NCI-H2081 treated with DMSO at 0.1 percent for 48 hours (cell line): ENCODE measurements at regions not wholly inside any gene's neighbourhood (a gene's known extent, or its start where the extent isn't known, plus 50 kb on each side); places are given as distances from the start of the nearest gene placed in this dataset.
A peak's percentile ranks its signal among the peaks of the same experiment; 100 is the strongest.
"Not testable (repeated sequence)": the region's sequence is repeated elsewhere in the genome, so short reads cannot be mapped to it uniquely, and the experiment has no call there.

Experiments used
- DNase-seq: peaks from one replicate; lab custom pipeline; 2025; lab: John Stamatoyannopoulos, UW

DNA sequence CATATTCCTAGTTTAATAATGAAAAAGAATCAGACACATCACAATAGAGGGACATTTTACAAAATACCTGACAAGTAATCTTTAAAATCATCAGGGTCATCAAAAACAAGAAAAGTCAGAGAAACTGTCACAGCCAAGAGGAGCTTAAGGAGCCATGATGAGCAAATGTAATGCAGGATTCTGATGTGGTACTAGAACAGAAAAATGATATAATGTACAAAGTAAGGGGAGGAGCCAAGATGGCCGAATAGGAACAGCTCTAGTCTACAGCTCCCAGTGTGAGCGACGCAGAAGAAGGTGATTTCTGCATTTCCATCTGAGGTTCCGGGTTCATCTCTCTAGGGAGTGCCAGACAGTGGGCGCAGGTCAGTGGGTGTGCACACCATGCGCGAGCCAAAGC lies 198.0 kb upstream of the FAT3 start:
- no peak for DNase-seq

DNA sequence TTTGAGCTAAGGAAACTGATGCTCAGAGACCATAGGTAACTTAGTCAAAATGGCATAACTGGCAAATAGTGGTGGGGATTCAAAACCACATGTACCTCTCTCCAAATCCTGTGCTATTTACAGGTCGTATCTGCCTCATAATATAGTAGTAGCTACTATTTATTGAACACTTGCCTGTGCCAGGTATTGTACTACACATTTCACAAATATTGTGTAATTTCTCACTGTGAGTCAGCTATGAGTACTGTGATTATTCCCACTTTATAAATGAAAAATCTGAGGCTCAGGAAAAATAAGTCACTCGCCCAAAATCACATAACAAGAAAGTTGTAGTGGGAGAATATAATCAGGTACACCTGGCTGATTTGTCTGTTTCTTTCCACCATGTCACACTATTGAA lies 199.8 kb upstream of the FAT3 start:
- no peak for DNase-seq

DNA sequence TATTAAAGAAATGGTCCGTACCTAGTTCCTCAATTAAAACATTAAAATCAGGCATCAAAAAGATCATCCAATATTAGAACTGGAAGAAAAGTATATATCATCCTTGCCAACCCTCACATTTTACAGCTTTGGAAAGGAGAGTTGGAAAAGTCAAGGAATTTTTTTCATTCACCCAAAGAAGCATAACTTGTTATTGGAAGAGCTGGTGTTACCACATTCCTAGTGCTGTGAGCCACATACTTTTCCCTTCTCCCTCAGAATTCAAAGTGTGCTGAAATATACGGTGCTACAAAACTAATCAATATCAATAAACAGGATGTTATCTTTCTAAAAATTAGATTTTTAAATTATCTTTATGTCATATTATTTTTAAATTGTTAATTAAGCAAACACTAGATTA lies 202.1 kb upstream of the FAT3 start:
- DNase-seq = no peak

DNA sequence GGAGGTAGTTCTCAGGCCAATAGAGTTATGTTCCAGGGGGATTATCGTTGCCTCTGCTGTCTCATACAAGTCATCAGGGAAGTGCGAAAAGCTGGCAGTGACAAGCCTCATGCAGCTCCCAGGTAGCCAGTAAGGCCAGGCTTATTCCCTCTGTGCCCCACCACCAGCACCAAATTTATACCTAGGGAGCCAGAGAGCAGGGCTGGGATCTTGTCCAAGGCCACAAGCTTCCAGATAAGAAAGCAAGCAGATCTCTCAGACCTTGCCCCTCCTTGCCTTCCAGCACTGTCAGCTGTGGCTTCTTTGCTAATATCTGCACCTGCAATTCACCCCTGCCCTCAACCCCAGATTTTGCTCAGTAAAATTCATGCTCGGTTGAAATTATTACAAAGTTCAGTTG lies 206.3 kb upstream of the FAT3 start:
- DNase-seq = no peak

DNA sequence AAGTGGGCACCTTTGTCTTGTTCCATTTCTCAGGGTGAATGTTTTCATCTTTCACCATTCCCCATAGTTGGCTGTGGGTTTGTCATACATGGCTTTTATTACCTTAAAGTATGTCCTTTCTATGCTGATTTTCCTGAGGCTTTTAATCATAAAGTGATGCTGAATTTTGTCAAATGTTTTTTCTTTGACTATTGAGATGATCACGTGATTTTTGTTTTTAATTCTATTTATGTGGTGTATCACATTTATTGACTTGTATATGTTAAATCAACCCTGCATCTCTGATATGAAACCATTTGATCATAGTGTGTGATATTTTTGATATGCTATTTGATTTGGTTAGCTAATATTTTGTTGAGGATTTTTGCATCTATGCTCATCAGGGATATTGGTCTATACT lies 216.4 kb upstream of the FAT3 start:
- DNase-seq = no peak

DNA sequence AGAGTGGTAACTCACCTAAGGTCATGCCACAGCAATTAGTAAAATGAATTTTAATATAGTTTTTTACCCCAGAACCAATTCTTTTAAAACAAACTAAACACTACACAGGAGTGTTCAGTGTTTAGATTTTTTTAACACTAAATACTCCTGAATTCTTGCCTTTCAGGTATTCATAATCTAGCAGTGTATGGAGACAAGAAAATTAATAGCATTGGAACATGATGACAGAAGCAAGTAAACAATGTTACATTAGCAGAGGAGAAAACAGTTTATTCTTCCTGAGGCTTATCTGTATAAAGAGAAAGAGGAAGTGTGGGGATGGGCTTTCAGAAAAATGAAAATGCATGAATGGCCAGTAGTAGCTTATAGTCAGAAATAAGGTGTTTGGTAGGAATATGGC lies 222.1 kb upstream of the FAT3 start:
- DNase-seq = no peak

DNA sequence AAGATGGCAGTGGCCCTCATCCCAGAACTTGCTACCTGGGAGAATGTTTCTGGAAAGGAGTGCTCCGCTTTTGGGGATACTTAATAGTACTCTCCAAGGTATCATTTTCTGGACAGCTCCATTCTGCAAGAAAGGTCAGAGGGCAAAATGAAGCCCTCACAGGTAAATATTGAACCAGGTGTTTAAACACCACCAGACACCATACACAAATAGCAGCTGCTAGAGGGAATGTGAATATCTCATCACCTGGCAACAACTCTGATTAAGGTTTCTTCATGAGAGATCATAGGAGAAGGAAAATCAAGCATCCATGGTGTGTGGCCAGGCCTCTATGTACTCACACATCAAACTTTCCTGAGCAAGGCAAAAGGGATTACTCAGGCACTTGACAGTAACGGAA lies 226.1 kb upstream of the FAT3 start:
- DNase-seq = peak; percentile 9

DNA sequence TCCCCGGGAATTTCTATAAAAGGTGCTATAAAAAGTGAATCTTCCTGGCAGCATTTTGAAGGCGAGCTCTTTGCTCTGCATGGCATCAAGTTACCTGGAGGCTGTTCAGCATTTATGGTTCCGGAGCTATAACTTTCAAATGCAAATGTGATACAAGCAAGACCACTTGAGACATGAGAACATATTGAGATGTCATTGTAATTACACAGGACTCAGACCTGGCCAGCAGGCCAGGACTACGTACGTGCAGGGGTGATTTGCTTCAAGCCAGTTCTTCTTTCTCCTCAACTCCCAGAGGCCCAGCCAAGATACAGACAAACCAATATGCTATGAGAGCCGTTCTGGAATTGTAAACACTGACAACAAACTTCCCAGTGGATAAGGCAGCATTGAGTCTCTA lies 227.4 kb upstream of the FAT3 start:
- no peak for DNase-seq

DNA sequence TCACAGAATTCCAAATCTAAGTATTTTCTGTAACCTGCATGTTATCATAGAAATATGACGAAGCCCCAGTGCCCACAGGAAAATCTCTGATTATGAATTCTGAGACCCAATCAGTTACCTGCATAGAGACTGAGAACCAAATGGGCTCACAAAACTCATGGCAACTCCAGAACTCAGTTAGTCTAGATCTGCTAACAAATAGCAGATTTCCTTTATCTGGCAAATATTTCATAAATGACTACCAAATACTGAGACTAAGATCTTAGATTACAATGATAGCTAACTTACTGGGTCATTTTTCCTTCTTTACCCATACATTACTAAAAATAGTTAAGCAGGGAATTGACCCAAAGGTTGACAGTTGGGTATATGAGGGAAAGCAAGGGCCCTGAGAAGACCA lies 228.1 kb upstream of the FAT3 start:
- no peak for DNase-seq

DNA sequence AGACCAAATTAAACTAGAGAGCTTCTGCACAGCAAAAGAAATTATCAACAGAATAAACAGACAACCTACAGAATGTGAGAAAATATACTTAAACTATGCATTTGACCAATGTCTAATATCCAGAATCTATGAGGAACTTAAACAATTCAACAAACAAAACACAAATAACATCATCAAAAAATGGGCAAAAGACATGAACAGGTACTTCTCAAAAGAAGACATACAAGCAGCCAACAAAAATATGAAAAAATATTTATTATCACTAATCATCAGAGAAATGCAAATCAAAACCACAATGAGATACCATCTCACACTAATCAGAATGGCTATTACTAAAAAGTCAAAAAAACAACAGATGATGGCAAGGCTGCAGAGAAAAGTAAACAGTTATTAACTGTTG lies 236.2 kb upstream of the FAT3 start:
- DNase-seq = not testable (repeated sequence)

DNA sequence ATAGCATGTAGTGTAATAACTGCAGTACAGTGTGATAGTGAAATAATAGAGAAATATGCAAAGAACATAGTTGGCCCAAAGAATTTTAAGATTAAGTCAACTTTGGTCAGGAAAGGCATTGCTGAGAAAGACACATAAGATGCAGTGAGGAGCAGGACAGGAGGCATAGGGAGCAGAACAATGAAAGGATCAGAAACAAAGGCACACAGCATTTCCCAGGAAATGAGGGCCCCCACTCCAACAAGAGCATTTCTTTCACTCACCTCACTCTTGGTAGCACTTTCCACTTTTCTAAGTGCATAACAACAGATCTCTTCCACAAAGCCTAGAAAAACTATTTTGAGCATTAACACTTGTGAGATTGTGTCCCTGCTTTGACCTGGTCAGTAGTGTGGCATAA lies 238.4 kb upstream of the FAT3 start:
- no peak for DNase-seq

DNA sequence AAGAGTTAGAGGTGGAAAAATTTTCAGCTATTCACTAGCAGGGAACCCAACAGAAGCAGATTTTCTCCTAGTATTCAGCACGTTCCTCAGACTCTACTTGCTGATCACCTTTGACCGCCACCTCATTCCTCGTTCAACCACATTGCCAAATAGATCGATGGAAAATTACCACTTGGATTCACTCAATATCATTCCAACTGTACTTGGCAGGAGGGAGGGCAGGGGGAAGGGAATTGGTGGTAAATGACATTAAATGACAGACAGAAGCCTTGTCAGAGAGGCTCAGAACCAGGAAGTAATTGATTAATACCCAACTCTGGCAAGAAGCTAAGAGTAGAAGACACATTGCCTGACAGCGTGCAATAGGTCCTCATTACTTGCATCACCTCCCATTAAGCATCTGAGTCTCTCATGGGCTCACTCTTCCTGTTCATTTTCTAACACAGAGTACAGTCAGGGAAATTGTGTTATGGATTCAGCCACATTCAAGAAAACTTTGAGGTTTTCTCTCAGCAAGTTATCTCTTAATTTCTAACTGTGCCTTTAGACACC lies 240.5 kb upstream of the FAT3 start:
- no peak for DNase-seq

DNA sequence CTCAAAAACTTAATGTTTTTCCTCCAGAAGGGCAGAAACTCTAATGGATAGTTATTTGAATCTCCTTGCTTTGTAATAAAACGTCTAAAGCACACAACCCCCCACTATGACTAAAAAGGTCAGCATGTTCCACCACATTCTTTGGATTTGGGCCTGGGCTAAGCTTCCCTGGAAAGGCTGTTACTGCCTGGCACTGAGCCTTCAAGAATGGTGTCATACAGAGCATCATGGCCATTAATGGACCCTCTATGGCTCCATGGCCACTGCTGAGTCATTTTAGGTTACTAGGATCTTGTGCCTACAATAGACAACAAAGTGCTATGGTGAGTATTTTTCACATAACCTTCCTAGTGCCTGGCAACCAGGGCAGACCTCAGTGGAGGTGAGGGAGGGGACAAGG lies 242.6 kb upstream of the FAT3 start:
- no peak for DNase-seq

DNA sequence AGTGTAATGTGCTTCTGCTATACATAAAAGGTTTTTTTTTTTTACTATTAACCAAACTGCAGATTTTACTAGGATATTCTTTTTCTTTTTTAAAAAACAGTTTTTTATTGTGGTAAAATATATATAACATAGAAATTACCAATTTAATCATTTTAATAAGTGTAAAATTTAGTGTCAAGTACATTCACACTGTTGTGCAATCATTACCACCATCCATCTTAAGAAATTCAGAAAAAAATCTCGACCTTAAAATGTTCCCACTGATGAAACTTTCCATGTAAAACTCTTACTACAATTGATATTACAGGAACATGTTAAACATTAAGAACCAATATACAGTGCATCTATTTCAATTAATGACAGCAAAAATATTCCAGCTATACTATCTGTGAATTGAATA lies 244.8 kb upstream of the FAT3 start:
- DNase-seq = no peak

DNA sequence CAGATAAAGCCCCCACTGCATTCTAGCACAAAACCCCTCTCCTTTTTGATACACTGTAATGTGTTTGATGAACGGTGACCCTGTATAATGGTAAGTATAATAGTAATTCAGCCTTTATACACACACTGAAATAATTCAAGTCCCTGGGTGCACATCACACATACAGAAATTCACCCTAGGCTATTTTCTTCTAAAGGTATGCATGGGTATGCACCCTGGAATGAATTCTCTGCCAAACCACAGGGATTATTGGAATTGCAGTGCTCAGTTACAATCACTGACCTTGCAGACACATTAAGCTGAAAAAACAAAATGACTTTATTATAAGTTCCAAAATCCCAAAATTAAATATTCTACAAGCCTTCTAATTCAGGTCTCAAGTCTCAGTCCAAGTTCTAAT lies 245.9 kb upstream of the FAT3 start:
- no peak for DNase-seq

DNA sequence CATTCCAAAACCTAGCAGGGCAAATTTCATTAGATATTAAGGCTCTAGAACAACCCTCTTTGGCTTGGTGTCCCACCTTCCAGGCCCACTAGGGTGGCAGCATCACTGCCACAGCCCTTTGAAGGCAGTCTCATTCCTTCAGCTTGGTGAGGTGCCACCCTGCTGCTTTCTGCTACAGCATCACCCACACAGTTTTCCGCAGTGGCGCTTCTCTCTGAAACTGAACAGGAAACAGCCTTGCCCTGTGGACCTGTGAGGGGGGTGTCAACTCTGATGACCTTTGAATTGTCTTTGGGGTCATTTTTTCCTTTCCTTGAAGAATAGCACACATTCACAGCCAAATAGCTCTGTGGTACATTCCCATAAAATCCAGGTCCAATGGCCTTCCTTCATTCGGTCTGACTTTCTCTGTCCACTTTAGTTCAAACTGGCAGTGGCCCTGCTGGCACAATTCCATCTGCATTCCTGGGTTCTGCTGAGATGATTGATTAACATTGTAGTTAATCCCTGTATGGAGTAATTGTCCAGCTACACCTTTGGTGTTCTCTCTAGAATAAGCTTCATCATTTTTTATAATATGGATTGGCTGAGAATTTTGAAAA lies 251.9 kb upstream of the FAT3 start:
- no peak for DNase-seq

DNA sequence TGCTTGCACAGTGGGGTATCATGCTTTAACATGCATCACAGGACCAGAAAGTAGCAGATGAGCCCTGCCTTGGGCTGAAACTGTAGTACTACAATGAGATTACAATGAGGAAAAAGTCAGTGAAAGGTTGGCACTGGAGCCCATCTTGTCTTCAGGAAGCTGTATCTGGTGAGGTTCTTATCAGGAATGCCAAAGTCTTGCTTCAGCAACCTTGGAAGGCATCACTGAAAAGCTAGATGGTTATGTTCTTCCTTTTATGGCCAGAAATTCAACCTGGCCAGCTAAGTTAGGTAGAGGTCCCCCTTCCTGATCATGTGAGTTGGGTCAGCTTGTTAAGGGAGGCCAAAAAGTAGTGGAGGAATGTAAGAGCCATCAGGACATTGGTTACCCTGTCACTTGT lies 254.0 kb upstream of the FAT3 start:
- DNase-seq = no peak

DNA sequence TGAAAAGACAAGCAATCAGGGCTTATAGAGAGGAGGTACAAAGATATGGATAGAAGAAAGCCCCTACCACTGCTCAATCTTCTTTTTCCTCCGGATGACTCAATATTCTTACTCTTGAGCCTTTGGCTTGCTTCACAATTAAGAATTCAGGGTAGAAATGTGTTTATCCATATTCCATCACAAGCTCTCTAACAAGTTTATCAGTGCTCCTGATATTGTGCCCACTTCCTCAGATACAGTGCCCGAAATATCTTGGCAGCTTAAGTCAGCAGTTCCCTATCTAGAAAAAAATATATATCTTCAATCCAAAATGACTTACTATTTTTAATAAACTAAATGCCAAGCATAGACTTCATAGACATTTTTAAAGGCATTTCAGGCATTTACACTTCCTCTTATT lies 255.1 kb upstream of the FAT3 start:
- no peak for DNase-seq

DNA sequence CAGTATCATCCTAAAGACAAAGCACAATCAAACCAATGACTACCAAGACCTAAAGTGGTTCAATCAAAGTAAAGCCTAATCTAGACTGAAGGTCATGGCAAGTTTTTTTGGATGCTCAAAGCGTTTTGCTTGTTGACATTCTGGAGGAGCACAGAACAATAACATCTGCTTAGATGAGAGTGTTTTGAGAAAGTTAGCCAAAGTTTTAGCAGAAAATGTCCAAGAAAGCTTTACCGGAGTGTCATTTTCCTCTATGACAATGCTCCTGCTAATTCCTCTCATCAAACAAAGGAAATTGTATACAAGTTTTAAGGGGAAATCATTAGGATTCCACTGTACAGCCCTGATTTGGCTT lies 256.9 kb upstream of the FAT3 start:
- no peak for DNase-seq

DNA sequence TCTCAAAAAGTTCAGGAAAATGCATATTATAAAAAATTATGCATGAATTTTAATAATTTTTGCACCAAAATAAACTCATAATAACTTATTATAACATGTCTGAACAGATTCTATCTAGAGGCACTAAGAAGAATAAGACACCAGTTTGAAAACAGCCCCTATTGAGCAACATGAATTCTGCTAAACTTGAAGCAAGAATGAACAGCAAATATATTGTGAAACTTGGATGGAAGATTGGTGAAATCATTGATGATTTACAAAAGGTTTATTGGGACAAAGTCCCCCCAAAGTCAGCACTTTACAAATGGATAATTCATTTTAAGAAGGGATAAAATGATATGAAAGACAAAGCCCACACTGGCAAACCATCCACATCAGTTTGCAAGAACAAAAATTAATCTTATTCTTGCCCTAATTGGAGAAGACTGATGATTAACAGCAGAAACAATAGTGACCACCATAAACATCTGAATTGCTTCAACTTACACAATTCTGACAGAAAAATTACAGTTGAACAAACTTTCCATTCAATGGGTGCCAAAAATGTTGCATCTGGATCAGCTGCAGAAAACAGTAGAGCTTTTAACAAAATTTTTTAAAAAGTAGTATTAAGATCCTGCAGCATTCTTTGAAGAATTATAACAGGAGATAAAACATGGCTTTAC lies 257.5 kb upstream of the FAT3 start:
- no peak for DNase-seq

DNA sequence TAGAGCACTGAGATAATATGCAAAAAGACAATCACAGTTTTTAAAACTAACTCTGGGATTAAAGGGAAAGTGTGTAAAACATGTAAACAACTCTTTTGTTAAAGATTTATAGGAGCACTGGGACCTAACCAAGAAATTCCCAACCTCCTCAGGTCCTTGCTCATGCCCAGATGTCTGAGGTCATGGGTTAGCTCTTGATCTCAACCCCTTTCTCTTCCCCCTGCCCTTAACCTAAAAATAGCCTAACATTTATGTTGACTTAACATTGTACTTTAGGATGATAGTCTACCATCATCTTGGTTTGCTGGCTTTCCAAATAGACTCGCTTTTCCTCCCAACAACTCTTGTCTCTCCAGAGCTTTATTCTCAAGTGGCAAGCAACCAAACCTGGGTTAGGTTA lies 258.2 kb upstream of the FAT3 start:
- DNase-seq = no peak

DNA sequence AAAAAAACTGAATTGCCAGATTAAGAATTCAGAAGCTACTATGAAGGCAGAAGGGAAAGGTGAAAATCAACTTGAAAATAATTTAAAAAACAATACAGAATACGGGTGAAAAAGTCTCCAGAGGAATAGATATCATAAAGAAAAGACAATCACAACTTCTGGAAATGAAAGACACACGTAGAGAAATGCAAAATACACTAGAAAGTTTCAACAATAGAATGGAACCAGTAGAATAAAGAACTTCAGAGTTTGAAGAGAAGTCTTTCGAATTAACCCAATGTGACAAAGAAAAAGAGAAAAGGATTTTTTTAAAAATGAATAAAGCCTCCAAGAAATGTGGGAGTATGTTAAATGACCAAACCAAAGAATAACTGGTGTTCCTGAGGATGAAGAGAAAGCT lies 263.8 kb upstream of the FAT3 start:
- DNase-seq = no peak

DNA sequence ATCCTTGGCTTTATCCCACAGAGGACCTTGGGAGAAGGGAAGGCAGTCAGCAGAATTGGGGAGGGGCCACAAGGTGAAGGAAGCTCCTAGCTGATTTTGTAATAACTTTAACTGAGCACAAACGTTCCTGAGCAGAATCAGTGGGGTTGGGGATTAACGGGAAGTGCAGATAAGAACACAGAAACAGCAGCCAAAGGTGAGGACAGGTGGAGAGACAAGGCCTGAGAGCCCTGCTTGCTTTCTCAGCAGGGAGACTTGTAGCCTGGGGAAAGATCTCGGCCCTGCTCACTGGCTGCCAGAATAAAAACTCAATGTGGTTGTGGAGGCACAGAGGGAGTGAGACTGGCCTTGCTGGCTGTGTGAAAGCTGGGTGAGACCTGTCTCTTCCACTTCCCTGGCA lies 265.2 kb upstream of the FAT3 start:
- no peak for DNase-seq

DNA sequence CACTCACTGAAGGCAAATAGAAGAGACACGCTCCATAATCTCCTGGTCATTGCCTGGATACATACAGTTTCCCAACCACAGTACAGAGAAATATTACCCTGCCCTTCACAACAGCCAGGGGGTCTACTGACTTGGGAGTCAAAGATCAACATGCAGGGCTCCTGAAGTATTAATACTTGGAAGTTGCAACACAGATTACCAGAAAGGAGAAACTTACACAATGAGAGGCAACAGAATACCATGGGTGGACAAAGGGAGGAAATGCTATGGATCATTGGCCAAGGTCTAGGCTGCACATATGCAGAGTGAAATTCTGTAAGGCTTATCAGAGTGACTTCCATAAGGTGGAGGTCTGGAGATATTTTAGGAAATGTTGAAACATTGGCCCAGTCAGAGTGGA lies 267.9 kb upstream of the FAT3 start:
- no peak for DNase-seq
